Lower leg skin (tissue), 4 donors: ENCODE measurements at regions not wholly inside any gene's neighbourhood (a gene's known extent, or its start where the extent isn't known, plus 50 kb on each side); places are given as distances from the start of the nearest gene placed in this dataset.

Experiments used
- DNase-seq, 2 donors: peaks; one replicate each; pipeline ENCODE4 v3.0.0-alpha.2; 2019; ENCODE audit warnings: low spot score in 2 of 2
- H3K4me3 ChIP-seq: fragments of 200-600 bp; sonication (generic); 2 replicates; pipeline ENCODE4 v1.5.1; 2017; ENCODE audit warnings: mild to moderate bottlenecking, low read depth; ENCODE audit not compliant: poor library complexity, severe bottlenecking
- CTCF ChIP-seq, 3 donors: fragments of 450-650 bp; IDR thresholded peaks; one replicate each; pipeline ENCODE4 v1.5.1; 2016; ENCODE audit warnings: antibody characterized with exemption in 3 of 3, mild to moderate bottlenecking in 3 of 3, moderate library complexity in 2 of 3
- POLR2A ChIP-seq, 2 donors: fragments of 450-650 bp; IDR thresholded peaks; one replicate each; pipeline ENCODE4 v1.6.1; 2016 to 2017; ENCODE audit warnings: antibody characterized with exemption in 2 of 2, mild to moderate bottlenecking in 1 of 2, moderate library complexity in 1 of 2
- WGBS, 2 donors: methylation state at CpG; one replicate each; pipeline ENCODE4 v1.1.5; 2018; 5-methylcytosine and 5-hydroxymethylcytosine counted together
- intact Hi-C: fragments of 100-400 bp; cut with DNase I; formaldehyde crosslinking; loops from one replicate; pipeline ENCODE4 v1.15.0; 2023; ENCODE audit warnings: low total_unique reads

GRCh38 chr1:229798558-229798957 is 172.5 kb downstream of the URB2 start:
- no peak for DNase-seq
- 93% methylated on average over 3 of the region's 3 CpGs for WGBS, 2 donors
- H3K4me3 ChIP-seq: no peak overlapping the region
- intact Hi-C loops: no loop called here
- TF ChIP-seq CTCF (IDR thresholded peaks at IDR 0.05) (no peak), POLR2A (IDR thresholded peaks at IDR 0.05) (no peak)

- no peak for TF ChIP-seq POLR2A (IDR thresholded peaks at IDR 0.05)
- TF ChIP-seq CTCF (IDR thresholded peaks at IDR 0.05): no peak
- H3K4me3 ChIP-seq: no peak overlapping the region
- 73 to 77% methylated on average over 4 of the region's 4 CpGs for WGBS, 2 donors
- no peak for DNase-seq
- intact Hi-C loops: no loop called here
These were observed 177.7 kb downstream of the URB2 start for GRCh38 chr1:229803626-229804217.

GRCh38 chr1:229808272-229808671 is 182.2 kb downstream of the URB2 start:
- DNase-seq: no peak
- intact Hi-C loops: no loop called here
- no peak overlapping the region for H3K4me3 ChIP-seq
- TF ChIP-seq CTCF (IDR thresholded peaks at IDR 0.05) (no peak), POLR2A (IDR thresholded peaks at IDR 0.05) (no peak)
- WGBS, 2 donors: 82 to 95% methylated on average over 2 of the region's 2 CpGs

- no peak overlapping the region for H3K4me3 ChIP-seq
- intact Hi-C loops: no loop called here
- TF ChIP-seq POLR2A (IDR thresholded peaks at IDR 0.05): no peak
- TF ChIP-seq CTCF (IDR thresholded peaks at IDR 0.05): no peak
- WGBS, 2 donors: 69 to 84% methylated on average over 1 of the region's 1 CpG
- DNase-seq: no peak
These were observed 184.1 kb downstream of the URB2 start for GRCh38 chr1:229810140-229810539.

GRCh38 chr1:229810961-229811360 is 184.9 kb downstream of the URB2 start:
- DNase-seq: no peak
- no peak overlapping the region for H3K4me3 ChIP-seq
- intact Hi-C loops: no loop called here
- TF ChIP-seq POLR2A (IDR thresholded peaks at IDR 0.05): no peak
- no peak for TF ChIP-seq CTCF (IDR thresholded peaks at IDR 0.05)
- 79 to 94% methylated on average over 2 of the region's 2 CpGs for WGBS, 2 donors

GRCh38 chr1:229812148-229812547 is 186.1 kb downstream of the URB2 start:
- no peak for TF ChIP-seq POLR2A (IDR thresholded peaks at IDR 0.05)
- no peak for TF ChIP-seq CTCF (IDR thresholded peaks at IDR 0.05)
- no peak overlapping the region for H3K4me3 ChIP-seq
- 63 to 79% methylated on average over 1 of the region's 1 CpG for WGBS, 2 donors
- DNase-seq: no peak
- intact Hi-C loops: no loop called here
